ENCODE measurements at regions not wholly inside any gene's neighbourhood (a gene's known extent, or its start where the extent isn't known, plus 50 kb on each side); places are given as distances from the start of the nearest gene placed in this dataset.

- TF ChIP-seq, protein P1, sequence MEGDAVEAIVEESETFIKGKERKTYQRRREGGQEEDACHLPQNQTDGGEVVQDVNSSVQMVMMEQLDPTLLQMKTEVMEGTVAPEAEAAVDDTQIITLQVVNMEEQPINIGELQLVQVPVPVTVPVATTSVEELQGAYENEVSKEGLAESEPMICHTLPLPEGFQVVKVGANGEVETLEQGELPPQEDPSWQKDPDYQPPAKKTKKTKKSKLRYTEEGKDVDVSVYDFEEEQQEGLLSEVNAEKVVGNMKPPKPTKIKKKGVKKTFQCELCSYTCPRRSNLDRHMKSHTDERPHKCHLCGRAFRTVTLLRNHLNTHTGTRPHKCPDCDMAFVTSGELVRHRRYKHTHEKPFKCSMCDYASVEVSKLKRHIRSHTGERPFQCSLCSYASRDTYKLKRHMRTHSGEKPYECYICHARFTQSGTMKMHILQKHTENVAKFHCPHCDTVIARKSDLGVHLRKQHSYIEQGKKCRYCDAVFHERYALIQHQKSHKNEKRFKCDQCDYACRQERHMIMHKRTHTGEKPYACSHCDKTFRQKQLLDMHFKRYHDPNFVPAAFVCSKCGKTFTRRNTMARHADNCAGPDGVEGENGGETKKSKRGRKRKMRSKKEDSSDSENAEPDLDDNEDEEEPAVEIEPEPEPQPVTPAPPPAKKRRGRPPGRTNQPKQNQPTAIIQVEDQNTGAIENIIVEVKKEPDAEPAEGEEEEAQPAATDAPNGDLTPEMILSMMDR (IDR thresholded peaks at IDR 0.05; ENCODE audit: insufficient read depth, low read length, poor library complexity, severe bottlenecking) = no peak
- Histone ChIP-seq H3K27me3 (ENCODE audit: control insufficient read depth, insufficient read depth, low read length) (peaks cover 3% of the 10 kb centered on the region), H3K4me3 (ENCODE audit: low read depth, low read length) (no peak overlapping the region)
Observed at GRCh38 chr20:22214296-22214695, 370.1 kb downstream of the FOXA2 start.

DNA sequence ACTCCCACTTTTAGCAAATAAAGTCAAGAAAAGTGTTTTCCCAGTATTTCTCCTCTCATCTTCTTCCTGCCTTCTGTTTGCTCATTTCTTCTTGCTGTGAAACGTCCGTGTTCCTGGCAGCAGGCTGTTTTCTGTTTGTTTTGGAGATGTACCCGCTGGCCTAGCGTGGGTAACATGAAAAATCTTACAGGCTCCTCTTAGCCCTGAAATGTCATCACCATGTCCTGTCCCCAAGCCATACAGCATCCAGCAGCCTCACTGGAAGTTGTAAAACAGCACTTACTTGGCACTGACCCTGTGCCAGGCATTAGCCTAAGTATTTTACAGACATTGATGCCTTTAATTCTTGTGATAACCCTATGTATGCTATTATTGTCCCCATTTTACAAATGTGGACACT, 371.1 kb downstream of the FOXA2 start:
- Histone ChIP-seq H3K36me3 (ENCODE audit: control insufficient read depth, insufficient read depth, low read length) (no peaks in the 10 kb centered on the region), H3K27me3 (ENCODE audit: control insufficient read depth, insufficient read depth, low read length) (peaks cover 3% of the 10 kb centered on the region), H3K4me3 (ENCODE audit: low read depth, low read length) (no peak overlapping the region)
- TF ChIP-seq, protein P1 (IDR thresholded peaks at IDR 0.05; ENCODE audit: insufficient read depth, low read length, poor library complexity, severe bottlenecking) = no peak
- no peak for DNase-seq (ENCODE audit: low read depth)

More at GRCh38 chr20:22214296-22214695, 370.1 kb downstream of the FOXA2 start:
- DNase-seq (ENCODE audit: low read depth) = no peak
- H3K36me3 ChIP-seq (ENCODE audit: control insufficient read depth, insufficient read depth, low read length) = no peaks in the 10 kb centered on the region

- no peak overlapping the region for H3K4me3 ChIP-seq (ENCODE audit: low read depth, low read length)
- TF ChIP-seq, protein P1 (IDR thresholded peaks at IDR 0.05; ENCODE audit: insufficient read depth, low read length, poor library complexity, severe bottlenecking) = no peak
- DNase-seq (ENCODE audit: low read depth) = no peak
- H3K36me3 ChIP-seq (ENCODE audit: control insufficient read depth, insufficient read depth, low read length) = no peaks in the 10 kb centered on the region
- H3K27me3 ChIP-seq (ENCODE audit: control insufficient read depth, insufficient read depth, low read length) = no peaks in the 10 kb centered on the region
Observed at GRCh38 chr20:22207280-22207679, 377.1 kb downstream of the FOXA2 start.

DNA sequence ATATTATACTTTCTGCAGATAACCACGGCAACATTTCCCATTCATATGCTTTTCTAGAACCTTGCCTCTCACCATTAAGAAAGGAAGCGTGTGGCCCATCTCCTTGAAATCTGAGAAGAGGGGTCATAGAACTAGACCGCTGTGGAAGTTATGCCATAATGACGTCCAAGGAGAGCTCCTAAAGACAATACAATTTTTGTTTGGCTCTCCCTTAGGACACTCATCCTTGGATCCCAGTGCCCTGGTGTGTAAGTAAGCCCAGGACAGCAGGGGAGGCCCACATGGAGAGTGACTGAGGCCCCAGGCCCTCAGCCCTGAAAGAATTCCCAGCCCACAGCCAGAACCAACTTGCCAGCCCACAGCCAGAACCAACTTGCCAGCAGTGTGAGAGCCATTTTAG, 379.6 kb downstream of the FOXA2 start:
- no peak for DNase-seq (ENCODE audit: low read depth)
- H3K36me3 ChIP-seq (ENCODE audit: control insufficient read depth, insufficient read depth, low read length) = no peaks in the 10 kb centered on the region
- H3K4me3 ChIP-seq (ENCODE audit: low read depth, low read length) = no peak overlapping the region
- TF ChIP-seq, protein P1 (IDR thresholded peaks at IDR 0.05; ENCODE audit: insufficient read depth, low read length, poor library complexity, severe bottlenecking) = no peak
- H3K27me3 ChIP-seq (ENCODE audit: control insufficient read depth, insufficient read depth, low read length) = no peaks in the 10 kb centered on the region

- Histone ChIP-seq H3K4me3 (ENCODE audit: low read depth, low read length) (no peak overlapping the region), H3K27me3 (ENCODE audit: control insufficient read depth, insufficient read depth, low read length) (no peaks in the 10 kb centered on the region), H3K36me3 (ENCODE audit: control insufficient read depth, insufficient read depth, low read length) (no peaks in the 10 kb centered on the region)
- TF ChIP-seq, protein P1 (IDR thresholded peaks at IDR 0.05; ENCODE audit: insufficient read depth, low read length, poor library complexity, severe bottlenecking) = no peak
- DNase-seq (ENCODE audit: low read depth) = no peak
Observed at GRCh38 chr20:22182148-22182547, 402.2 kb downstream of the FOXA2 start.

DNA sequence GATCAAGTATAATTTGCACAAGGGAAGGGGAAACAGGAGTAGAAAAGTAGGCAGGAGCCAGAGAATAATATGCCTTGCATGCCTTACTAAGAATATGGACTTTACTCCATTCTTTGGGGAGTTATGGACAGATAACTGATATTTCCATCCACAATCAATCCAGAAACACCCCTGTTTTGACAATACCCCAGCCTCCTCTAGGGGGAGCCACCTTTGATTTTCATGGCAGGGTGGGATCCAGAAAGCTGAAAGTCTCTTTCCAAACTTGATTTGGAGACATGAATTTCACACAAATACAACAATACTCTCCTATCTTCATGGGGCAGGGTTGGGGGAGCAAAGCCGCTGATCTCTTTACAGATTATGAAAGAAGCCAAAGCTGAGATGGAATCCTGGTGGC, 404.1 kb downstream of the FOXA2 start:
- Histone ChIP-seq H3K27me3 (ENCODE audit: control insufficient read depth, insufficient read depth, low read length) (no peaks in the 10 kb centered on the region), H3K36me3 (ENCODE audit: control insufficient read depth, insufficient read depth, low read length) (no peaks in the 10 kb centered on the region), H3K4me3 (ENCODE audit: low read depth, low read length) (no peak overlapping the region)
- TF ChIP-seq, protein P1 (IDR thresholded peaks at IDR 0.05; ENCODE audit: insufficient read depth, low read length, poor library complexity, severe bottlenecking) = peak; percentile 30
- DNase-seq (ENCODE audit: low read depth) = no peak

Measured in kidney epithelial cell (primary cell).